Panc1 (cell line): ENCODE measurements at regions not wholly inside any gene's neighbourhood (a gene's known extent, or its start where the extent isn't known, plus 50 kb on each side); places are given as distances from the start of the nearest gene placed in this dataset.

Experiments
- ATAC-seq: fragments of 200-7000 bp; cut with Tn5 transposase; 2 replicates; pipeline ENCODE4 v1.9.1; 2020; ENCODE audit warnings: mild to moderate bottlenecking, moderate library complexity
- BruUV-seq: library from RNA; stranded (reverse); fragments of 400-500 nt; replicated peaks from 2 replicates; lab custom pipeline; 2021; lab: Mats Ljungman, UMichigan
- CTCF ChIA-PET: fragments of 300-600 bp; sonication (Branson Sonifier 250); formaldehyde crosslinking; loops from one replicate; lab custom pipeline; 2022; ENCODE audit warnings: antibody characterized with exemption; lab: Charles Lee
- POLR2A ChIA-PET: fragments of 300-600 bp; sonication (Branson Sonifier 250); formaldehyde crosslinking; loops from one replicate; lab custom pipeline; 2022; ENCODE audit warnings: antibody characterized with exemption; lab: Charles Lee
- DNase-seq: peaks from one replicate; pipeline ENCODE4 v3.0.0-alpha.2; 2010; ENCODE audit warnings: low read depth, low spot score
- H3K27ac ChIP-seq: 2 replicates; pipeline ENCODE4 v1.5.1; 2011; ENCODE audit warnings: mild to moderate bottlenecking, low read length, inconsistent platforms
- H3K27me3 ChIP-seq: fragments of 200-500 bp; sonication (Bioruptor generic); 2 replicates; pipeline ENCODE4 v1.6.0; 2014; ENCODE audit warnings: low read length, inconsistent platforms; ENCODE audit not compliant: control insufficient read depth, insufficient read depth
- H3K36me3 ChIP-seq: fragments of 200-500 bp; sonication (Bioruptor generic); 2 replicates; pipeline ENCODE4 v1.5.1; 2014; ENCODE audit warnings: inconsistent platforms, mild to moderate bottlenecking, low read length, moderate library complexity; ENCODE audit not compliant: control insufficient read depth, insufficient read depth
- H3K4me1 ChIP-seq: 2 replicates; pipeline ENCODE4 v1.5.1; 2011; ENCODE audit warnings: inconsistent platforms, mild to moderate bottlenecking, low read length, moderate library complexity; ENCODE audit not compliant: control insufficient read depth, insufficient read depth
- H3K4me3 ChIP-seq, 2 experiments: 2 replicates each; pipeline ENCODE4 v1.5.1; 2011 to 2012; ENCODE audit warnings: low read depth in 2 of 2, low read length in 2 of 2, mild to moderate bottlenecking in 2 of 2, inconsistent platforms in 1 of 2, moderate library complexity in 1 of 2
- H3K9me3 ChIP-seq: fragments of 200-500 bp; sonication (Bioruptor generic); 2 replicates; pipeline ENCODE4 v1.5.1; 2014; ENCODE audit warnings: low read depth, mild to moderate bottlenecking, inconsistent platforms, low read length, moderate library complexity; ENCODE audit not compliant: control insufficient read depth, insufficient read depth
- POLR2AphosphoS5 ChIP-seq: IDR thresholded peaks from 2 replicates; pipeline ENCODE4 v1.6.1; 2012; ENCODE audit warnings: mild to moderate bottlenecking, low read depth, low read length, moderate library complexity
- SIN3A ChIP-seq: IDR thresholded peaks from 2 replicates; pipeline ENCODE4 v1.6.1; 2012; ENCODE audit warnings: low read depth, mild to moderate bottlenecking, low read length, moderate library complexity, borderline replicate concordance; ENCODE audit not compliant: insufficient read depth
- TCF7L2 ChIP-seq: IDR thresholded peaks from 2 replicates; pipeline ENCODE4 v1.6.1; 2011; ENCODE audit warnings: mild to moderate bottlenecking, low read depth, low read length, inconsistent platforms
- in situ Hi-C: cut with HindIII; loops from 2 replicates; pipeline ENCODE4 v1.10.0; 2016; ENCODE audit warnings: low sequenced_read_pairs, low pct_unique_long_range_greater_than_20kb
- intact Hi-C: fragments of 100-400 bp; cut with micrococcal nuclease; formaldehyde crosslinking; loops from one replicate; pipeline ENCODE4 v1.10.0; 2022; ENCODE audit not compliant: unreplicated experiment
- TF ChIP-seq, protein P1 (sequence below): fragments of 450-650 bp; IDR thresholded peaks from 2 replicates; pipeline ENCODE4 v1.5.1; 2017; ENCODE audit warnings: mild to moderate bottlenecking
- TF ChIP-seq, protein P2 (sequence below), 2 experiments: IDR thresholded peaks; 2 replicates each; pipeline ENCODE4 v1.6.1; 2011 to 2012; ENCODE audit warnings: low read depth in 2 of 2, control low read depth in 1 of 2, low read length in 1 of 2, mild to moderate bottlenecking in 1 of 2, moderate library complexity in 1 of 2; ENCODE audit not compliant: insufficient read depth in 1 of 2

- DNase-seq: no peak
- no peak overlapping the region for H3K27ac ChIP-seq
- no peaks in the 10 kb centered on the region for H3K36me3 ChIP-seq
- no peaks in the 10 kb centered on the region for H3K27me3 ChIP-seq
- H3K9me3 ChIP-seq: no peaks in the 10 kb centered on the region
- intact Hi-C loops (no loop called here), in situ Hi-C loops (no loop called here)
- no TSS peak for BruUV-seq
- POLR2A ChIA-PET: no interaction called here
- CTCF ChIA-PET: no interaction called here
- no peak for ATAC-seq
- H3K4me3 ChIP-seq: no peak overlapping the region
- TF ChIP-seq, protein P1, sequence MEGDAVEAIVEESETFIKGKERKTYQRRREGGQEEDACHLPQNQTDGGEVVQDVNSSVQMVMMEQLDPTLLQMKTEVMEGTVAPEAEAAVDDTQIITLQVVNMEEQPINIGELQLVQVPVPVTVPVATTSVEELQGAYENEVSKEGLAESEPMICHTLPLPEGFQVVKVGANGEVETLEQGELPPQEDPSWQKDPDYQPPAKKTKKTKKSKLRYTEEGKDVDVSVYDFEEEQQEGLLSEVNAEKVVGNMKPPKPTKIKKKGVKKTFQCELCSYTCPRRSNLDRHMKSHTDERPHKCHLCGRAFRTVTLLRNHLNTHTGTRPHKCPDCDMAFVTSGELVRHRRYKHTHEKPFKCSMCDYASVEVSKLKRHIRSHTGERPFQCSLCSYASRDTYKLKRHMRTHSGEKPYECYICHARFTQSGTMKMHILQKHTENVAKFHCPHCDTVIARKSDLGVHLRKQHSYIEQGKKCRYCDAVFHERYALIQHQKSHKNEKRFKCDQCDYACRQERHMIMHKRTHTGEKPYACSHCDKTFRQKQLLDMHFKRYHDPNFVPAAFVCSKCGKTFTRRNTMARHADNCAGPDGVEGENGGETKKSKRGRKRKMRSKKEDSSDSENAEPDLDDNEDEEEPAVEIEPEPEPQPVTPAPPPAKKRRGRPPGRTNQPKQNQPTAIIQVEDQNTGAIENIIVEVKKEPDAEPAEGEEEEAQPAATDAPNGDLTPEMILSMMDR: no peak
- TF ChIP-seq, protein P2, sequence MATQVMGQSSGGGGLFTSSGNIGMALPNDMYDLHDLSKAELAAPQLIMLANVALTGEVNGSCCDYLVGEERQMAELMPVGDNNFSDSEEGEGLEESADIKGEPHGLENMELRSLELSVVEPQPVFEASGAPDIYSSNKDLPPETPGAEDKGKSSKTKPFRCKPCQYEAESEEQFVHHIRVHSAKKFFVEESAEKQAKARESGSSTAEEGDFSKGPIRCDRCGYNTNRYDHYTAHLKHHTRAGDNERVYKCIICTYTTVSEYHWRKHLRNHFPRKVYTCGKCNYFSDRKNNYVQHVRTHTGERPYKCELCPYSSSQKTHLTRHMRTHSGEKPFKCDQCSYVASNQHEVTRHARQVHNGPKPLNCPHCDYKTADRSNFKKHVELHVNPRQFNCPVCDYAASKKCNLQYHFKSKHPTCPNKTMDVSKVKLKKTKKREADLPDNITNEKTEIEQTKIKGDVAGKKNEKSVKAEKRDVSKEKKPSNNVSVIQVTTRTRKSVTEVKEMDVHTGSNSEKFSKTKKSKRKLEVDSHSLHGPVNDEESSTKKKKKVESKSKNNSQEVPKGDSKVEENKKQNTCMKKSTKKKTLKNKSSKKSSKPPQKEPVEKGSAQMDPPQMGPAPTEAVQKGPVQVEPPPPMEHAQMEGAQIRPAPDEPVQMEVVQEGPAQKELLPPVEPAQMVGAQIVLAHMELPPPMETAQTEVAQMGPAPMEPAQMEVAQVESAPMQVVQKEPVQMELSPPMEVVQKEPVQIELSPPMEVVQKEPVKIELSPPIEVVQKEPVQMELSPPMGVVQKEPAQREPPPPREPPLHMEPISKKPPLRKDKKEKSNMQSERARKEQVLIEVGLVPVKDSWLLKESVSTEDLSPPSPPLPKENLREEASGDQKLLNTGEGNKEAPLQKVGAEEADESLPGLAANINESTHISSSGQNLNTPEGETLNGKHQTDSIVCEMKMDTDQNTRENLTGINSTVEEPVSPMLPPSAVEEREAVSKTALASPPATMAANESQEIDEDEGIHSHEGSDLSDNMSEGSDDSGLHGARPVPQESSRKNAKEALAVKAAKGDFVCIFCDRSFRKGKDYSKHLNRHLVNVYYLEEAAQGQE (IDR thresholded peaks at IDR 0.05; ENCODE audit: insufficient read depth in 1 of 2, low read depth in 2 of 2, low read length in 1 of 2): no peak
- TF ChIP-seq POLR2AphosphoS5 (no peak), TCF7L2 (no peak), SIN3A (no peak)
- no peaks in the 10 kb centered on the region for H3K4me1 ChIP-seq
Measured at GRCh38 chr4:138307319-138307718, 65.2 kb upstream of the SLC7A11 start.

DNA sequence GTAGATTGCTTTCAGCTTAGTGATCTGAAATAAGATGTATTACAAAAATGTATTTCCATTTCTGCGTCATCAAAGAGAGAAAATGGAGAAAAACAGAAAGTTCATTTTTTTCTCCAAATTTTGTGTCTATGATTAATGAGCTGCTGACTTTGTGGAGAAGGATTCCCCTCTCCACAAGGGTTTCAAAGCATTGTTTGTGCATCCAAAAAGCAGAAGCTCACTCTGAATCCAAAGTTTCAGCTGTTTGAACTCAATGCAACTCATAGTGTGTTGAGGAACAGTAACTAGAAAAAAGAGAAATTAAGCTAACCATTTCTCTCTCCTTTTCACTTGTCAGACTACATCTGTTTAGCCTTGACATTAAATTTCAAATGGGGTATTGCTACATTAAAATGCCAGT lies 62.9 kb upstream of the SLC7A11 start:
- in situ Hi-C loops (no loop called here), intact Hi-C loops (no loop called here)
- no peaks in the 10 kb centered on the region for H3K36me3 ChIP-seq
- H3K4me3 ChIP-seq: no peak overlapping the region
- no TSS peak for BruUV-seq
- no peaks in the 10 kb centered on the region for H3K4me1 ChIP-seq
- no peak overlapping the region for H3K27ac ChIP-seq
- CTCF ChIA-PET: no interaction called here
- H3K27me3 ChIP-seq: no peaks in the 10 kb centered on the region
- POLR2A ChIA-PET: no interaction called here
- no peaks in the 10 kb centered on the region for H3K9me3 ChIP-seq
- ATAC-seq (no peak), DNase-seq (no peak)
- TF ChIP-seq, protein P2 (IDR thresholded peaks at IDR 0.05; ENCODE audit: insufficient read depth in 1 of 2, low read depth in 2 of 2, low read length in 1 of 2): no peak
- TF ChIP-seq, protein P1: no peak
- TF ChIP-seq SIN3A (no peak), TCF7L2 (no peak)
